Erythroblast (primary cell): ENCODE measurements at regions not wholly inside any gene's neighbourhood (a gene's known extent, or its start where the extent isn't known, plus 50 kb on each side); places are given as distances from the start of the nearest gene placed in this dataset.

Experiments
- GATA1 ChIP-seq: IDR thresholded peaks from 2 replicates; pipeline ENCODE4 v1.6.1; 2011; ENCODE audit warnings: low read depth, mild to moderate bottlenecking, control low read depth, low read length, moderate library complexity
- POLR2A ChIP-seq: IDR thresholded peaks from 2 replicates; pipeline ENCODE4 v1.6.1; 2011; ENCODE audit warnings: mild to moderate bottlenecking, low read length

- TF ChIP-seq POLR2A: no peak
- TF ChIP-seq GATA1: no peak
These were observed 491.0 kb upstream of the NXPH2 start for GRCh38 chr2:139271149-139271548.
